ENCODE measurements at regions not wholly inside any gene's neighbourhood (a gene's known extent, or its start where the extent isn't known, plus 50 kb on each side); places are given as distances from the start of the nearest gene placed in this dataset.

DNA sequence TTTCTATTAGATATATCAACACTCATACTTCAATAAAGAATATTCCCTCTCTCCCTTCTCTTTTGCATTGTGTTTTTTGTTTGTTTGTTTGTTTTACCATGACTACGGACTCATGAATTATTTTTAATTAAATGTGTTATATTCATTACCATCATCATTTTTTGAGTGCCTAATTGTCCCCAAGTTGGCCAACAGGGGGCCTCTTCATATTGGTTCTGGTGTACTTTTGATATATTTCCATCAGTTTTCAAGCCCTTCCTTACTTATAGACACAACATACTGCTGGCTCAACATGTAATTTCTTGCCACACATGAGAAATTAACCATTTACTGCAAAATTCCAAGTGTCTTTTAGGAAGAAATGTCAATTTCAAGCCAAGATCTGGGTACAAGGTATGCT, 54.5 kb upstream of the GPC6 start:
- H3K36me3 Mint-ChIP-seq (ENCODE audit: low read depth), result no peaks in the 10 kb centered on the region
- intact Hi-C loops (cut with micrococcal nuclease), result no loop called here
- ChIA-PET CTCF (no interaction called here), POLR2A (no interaction called here)
- TF ChIP-seq, protein P1, sequence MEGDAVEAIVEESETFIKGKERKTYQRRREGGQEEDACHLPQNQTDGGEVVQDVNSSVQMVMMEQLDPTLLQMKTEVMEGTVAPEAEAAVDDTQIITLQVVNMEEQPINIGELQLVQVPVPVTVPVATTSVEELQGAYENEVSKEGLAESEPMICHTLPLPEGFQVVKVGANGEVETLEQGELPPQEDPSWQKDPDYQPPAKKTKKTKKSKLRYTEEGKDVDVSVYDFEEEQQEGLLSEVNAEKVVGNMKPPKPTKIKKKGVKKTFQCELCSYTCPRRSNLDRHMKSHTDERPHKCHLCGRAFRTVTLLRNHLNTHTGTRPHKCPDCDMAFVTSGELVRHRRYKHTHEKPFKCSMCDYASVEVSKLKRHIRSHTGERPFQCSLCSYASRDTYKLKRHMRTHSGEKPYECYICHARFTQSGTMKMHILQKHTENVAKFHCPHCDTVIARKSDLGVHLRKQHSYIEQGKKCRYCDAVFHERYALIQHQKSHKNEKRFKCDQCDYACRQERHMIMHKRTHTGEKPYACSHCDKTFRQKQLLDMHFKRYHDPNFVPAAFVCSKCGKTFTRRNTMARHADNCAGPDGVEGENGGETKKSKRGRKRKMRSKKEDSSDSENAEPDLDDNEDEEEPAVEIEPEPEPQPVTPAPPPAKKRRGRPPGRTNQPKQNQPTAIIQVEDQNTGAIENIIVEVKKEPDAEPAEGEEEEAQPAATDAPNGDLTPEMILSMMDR (IDR thresholded peaks at IDR 0.05), result no peak
- peaks cover 6% of the 10 kb centered on the region for H3K9me3 Mint-ChIP-seq
- H3K27me3 Mint-ChIP-seq, result no peaks in the 10 kb centered on the region
- no peak for DNase-seq
- H3K27ac Mint-ChIP-seq, result no peak overlapping the region
- no peak for ATAC-seq
- H3K4me3 Mint-ChIP-seq, result no peak overlapping the region
- H3K4me1 Mint-ChIP-seq (ENCODE audit: low read depth), result no peaks in the 10 kb centered on the region

DNA sequence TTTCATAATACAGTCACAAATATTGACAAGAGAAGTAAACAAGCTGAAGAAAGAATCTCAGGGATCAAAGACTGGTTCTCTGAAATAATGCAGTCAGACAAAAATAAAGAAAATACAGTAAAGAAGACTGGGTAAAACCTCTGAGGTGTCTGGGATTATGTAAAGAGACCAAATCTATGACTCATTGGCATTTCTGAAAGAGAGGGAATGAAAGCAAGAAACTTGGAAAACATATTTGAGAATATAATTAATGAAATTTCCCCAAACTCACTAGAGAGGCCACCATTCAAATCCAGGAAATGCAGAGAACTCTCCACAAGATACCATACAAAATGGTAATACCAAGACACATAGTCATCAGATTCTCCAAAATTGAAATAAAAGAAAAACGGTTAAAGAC, 53.0 kb upstream of the GPC6 start:
- no peak for DNase-seq
- intact Hi-C loops (cut with micrococcal nuclease), result no loop called here
- no peak overlapping the region for H3K27ac Mint-ChIP-seq
- peaks cover 6% of the 10 kb centered on the region for H3K9me3 Mint-ChIP-seq
- H3K36me3 Mint-ChIP-seq (ENCODE audit: low read depth), result no peaks in the 10 kb centered on the region
- TF ChIP-seq, protein P1 (IDR thresholded peaks at IDR 0.05), result no peak
- no peak overlapping the region for H3K4me3 Mint-ChIP-seq
- no peaks in the 10 kb centered on the region for H3K4me1 Mint-ChIP-seq (ENCODE audit: low read depth)
- CTCF ChIA-PET, result no interaction called here
- H3K27me3 Mint-ChIP-seq, result no peaks in the 10 kb centered on the region
- ATAC-seq, result no peak
- POLR2A ChIA-PET, result no interaction called here

DNA sequence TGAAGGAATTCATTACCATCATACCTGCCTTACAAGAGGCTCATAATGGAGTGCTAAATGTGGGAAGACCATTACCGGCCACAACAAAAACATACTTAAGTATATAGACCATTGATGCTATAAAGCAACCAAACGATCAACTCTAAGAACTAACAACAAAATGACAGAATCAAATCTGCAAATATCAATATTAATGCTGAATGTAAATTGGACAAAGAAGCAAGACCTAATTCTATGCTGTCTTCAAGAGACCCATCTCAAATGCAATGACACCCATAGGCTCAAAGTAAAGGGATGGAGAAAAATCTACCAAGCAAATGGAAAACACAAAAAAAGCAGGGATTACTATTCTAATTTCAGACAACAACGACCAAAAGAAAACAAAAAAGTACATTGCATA, 52.3 kb upstream of the GPC6 start:
- H3K4me1 Mint-ChIP-seq (ENCODE audit: low read depth), result no peaks in the 10 kb centered on the region
- ChIA-PET POLR2A (no interaction called here), CTCF (no interaction called here)
- H3K27me3 Mint-ChIP-seq, result no peaks in the 10 kb centered on the region
- TF ChIP-seq, protein P1 (IDR thresholded peaks at IDR 0.05), result no peak
- H3K36me3 Mint-ChIP-seq (ENCODE audit: low read depth), result no peaks in the 10 kb centered on the region
- no peak for DNase-seq
- no peak overlapping the region for H3K27ac Mint-ChIP-seq
- ATAC-seq, result no peak
- H3K4me3 Mint-ChIP-seq, result no peak overlapping the region
- peaks cover 6% of the 10 kb centered on the region for H3K9me3 Mint-ChIP-seq
- intact Hi-C loops (cut with micrococcal nuclease), result no loop called here

Measured in activated CD8-positive, alpha-beta T cell treated with anti-CD3 and anti-CD28 coated beads for 36 hours (primary cell).